Fibroblast of lung (primary cell): ENCODE measurements at regions not wholly inside any gene's neighbourhood (a gene's known extent, or its start where the extent isn't known, plus 50 kb on each side); places are given as distances from the start of the nearest gene placed in this dataset.

Experiments used
- CTCF ChIP-seq, 2 donors: IDR thresholded peaks in 1 of 2; conservative IDR thresholded peaks in 1 of 2; 1 replicate in 1 of 2; 2 replicates in 1 of 2; pipeline ENCODE4 v1.5.1; 2011 to 2012; ENCODE audit warnings: low read length in 2 of 2, control low read depth in 1 of 2, inconsistent platforms in 1 of 2, low read depth in 1 of 2, mild to moderate bottlenecking in 1 of 2
- EZH2 ChIP-seq: IDR thresholded peaks from 2 replicates; pipeline ENCODE4 v1.5.1; 2012; ENCODE audit warnings: low read length, control low read depth, mild to moderate bottlenecking; ENCODE audit errors: missing control alignments

GRCh38 chr6:112881027-112881426 is 533.9 kb downstream of the RFPL4B start:
- no peak for TF ChIP-seq CTCF (conservative IDR thresholded peaks at IDR 0.05 in 1 of 2, IDR thresholded peaks at IDR 0.05 in 1 of 2; ENCODE audit: low read depth in 1 of 2, low read length in 2 of 2)
- TF ChIP-seq EZH2: no peak
